SK-N-MC (cell line): ENCODE measurements at regions not wholly inside any gene's neighbourhood (a gene's known extent, or its start where the extent isn't known, plus 50 kb on each side); places are given as distances from the start of the nearest gene placed in this dataset.

Experiments
- EZH2 ChIP-seq: fragments of 200-600 bp; sonication (generic); IDR thresholded peaks from one replicate; pipeline ENCODE4 v1.6.1; 2017; ENCODE audit warnings: antibody characterized with exemption
- POLR2AphosphoS5 ChIP-seq: IDR thresholded peaks from 2 replicates; pipeline ENCODE4 v1.6.1; 2012; ENCODE audit warnings: mild to moderate bottlenecking, low read depth, low read length, borderline replicate concordance

DNA sequence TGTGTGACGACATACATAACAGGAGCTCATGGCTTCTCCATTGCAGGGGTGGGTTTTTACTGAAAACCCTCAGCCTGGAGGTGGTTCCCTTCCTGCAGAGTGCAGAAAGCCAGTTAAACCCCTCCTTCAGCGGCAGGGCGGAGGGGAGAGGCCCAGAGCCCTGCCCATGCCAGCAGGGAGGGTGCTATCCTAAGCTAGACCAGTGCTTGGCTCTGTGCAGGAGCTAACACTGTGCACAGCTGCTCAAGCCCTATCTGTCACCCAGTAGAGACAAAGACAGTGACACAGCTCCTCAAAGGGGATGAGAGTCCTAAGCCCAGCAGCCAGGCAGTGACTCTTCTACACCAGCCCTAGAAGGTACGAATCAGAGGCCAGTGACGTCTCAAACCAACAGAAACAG, 70.0 kb upstream of the ZSWIM6 start:
- TF ChIP-seq EZH2, result no peak
- no peak for TF ChIP-seq POLR2AphosphoS5
